ENCODE measurements at regions not wholly inside any gene's neighbourhood (a gene's known extent, or its start where the extent isn't known, plus 50 kb on each side); places are given as distances from the start of the nearest gene placed in this dataset.

GRCh38 chr5:124154714-124155113, 591.7 kb downstream of the ZNF608 start:
- H3K4me1 ChIP-seq (ENCODE audit: control insufficient read depth, insufficient read depth, low read length), result peaks cover 2% of the 10 kb centered on the region
- intact Hi-C loops (cut with DNase I), result no loop called here
- 42% methylated on average over 1 of the region's 1 CpG for WGBS
- no peaks in the 10 kb centered on the region for H3K27me3 ChIP-seq (ENCODE audit: control insufficient read depth, insufficient read depth)
- no peak for ATAC-seq
- H3K27ac ChIP-seq (ENCODE audit: low read length), result no peak overlapping the region
- no peak for DNase-seq
- H3K4me3 ChIP-seq (ENCODE audit: low read length), result no peak overlapping the region
- no peaks in the 10 kb centered on the region for H3K9me3 ChIP-seq (ENCODE audit: control insufficient read depth, low read length)

- DNase-seq, result no peak
- ATAC-seq, result no peak
- intact Hi-C loops (cut with DNase I), result no loop called here
These were observed 592.9 kb downstream of the ZNF608 start for GRCh38 chr5:124153588-124153987.

GRCh38 chr5:124148574-124148973, 597.9 kb downstream of the ZNF608 start:
- no peaks in the 10 kb centered on the region for H3K27me3 ChIP-seq (ENCODE audit: control insufficient read depth, insufficient read depth)
- DNase-seq (no peak), ATAC-seq (no peak)
- no peaks in the 10 kb centered on the region for H3K9me3 ChIP-seq (ENCODE audit: control insufficient read depth, low read length)
- 98% methylated on average over 2 of the region's 2 CpGs for WGBS
- intact Hi-C loops (cut with DNase I), result no loop called here
- H3K27ac ChIP-seq (ENCODE audit: low read length), result no peak overlapping the region
- no peak overlapping the region for H3K4me3 ChIP-seq (ENCODE audit: low read length)
- H3K4me1 ChIP-seq (ENCODE audit: control insufficient read depth, insufficient read depth, low read length), result no peaks in the 10 kb centered on the region

More at GRCh38 chr5:124153588-124153987, 592.9 kb downstream of the ZNF608 start:
- WGBS, result 86% methylated on average over 1 of the region's 1 CpG
- Histone ChIP-seq H3K27me3 (ENCODE audit: control insufficient read depth, insufficient read depth) (no peaks in the 10 kb centered on the region), H3K9me3 (ENCODE audit: control insufficient read depth, low read length) (no peaks in the 10 kb centered on the region), H3K27ac (ENCODE audit: low read length) (no peak overlapping the region), H3K4me3 (ENCODE audit: low read length) (no peak overlapping the region), H3K4me1 (ENCODE audit: control insufficient read depth, insufficient read depth, low read length) (peaks cover 2% of the 10 kb centered on the region)

GRCh38 chr5:124140060-124140459, 606.4 kb downstream of the ZNF608 start:
- intact Hi-C loops (cut with DNase I), result no loop called here
- ATAC-seq (peak in 1 of 2 donors; percentile 56), DNase-seq (no peak)
- Histone ChIP-seq H3K4me1 (ENCODE audit: control insufficient read depth, insufficient read depth, low read length) (peaks cover 4% of the 10 kb centered on the region), H3K27ac (ENCODE audit: low read length) (no peak overlapping the region), H3K4me3 (ENCODE audit: low read length) (no peak overlapping the region), H3K27me3 (ENCODE audit: control insufficient read depth, insufficient read depth) (no peaks in the 10 kb centered on the region), H3K9me3 (ENCODE audit: control insufficient read depth, low read length) (no peaks in the 10 kb centered on the region)

GRCh38 chr5:124139477-124139876, 607.0 kb downstream of the ZNF608 start:
- intact Hi-C loops (cut with DNase I), result no loop called here
- Histone ChIP-seq H3K27me3 (ENCODE audit: control insufficient read depth, insufficient read depth) (no peaks in the 10 kb centered on the region), H3K4me3 (ENCODE audit: low read length) (no peak overlapping the region), H3K27ac (ENCODE audit: low read length) (no peak overlapping the region), H3K9me3 (ENCODE audit: control insufficient read depth, low read length) (no peaks in the 10 kb centered on the region), H3K4me1 (ENCODE audit: control insufficient read depth, insufficient read depth, low read length) (peaks cover 4% of the 10 kb centered on the region)
- peak; percentile 64 to 84 for ATAC-seq
- no peak for DNase-seq

- ATAC-seq, result no peak
- no peak for DNase-seq
- Histone ChIP-seq H3K4me3 (ENCODE audit: low read length) (no peak overlapping the region), H3K27ac (ENCODE audit: low read length) (no peak overlapping the region), H3K27me3 (ENCODE audit: control insufficient read depth, insufficient read depth) (no peaks in the 10 kb centered on the region), H3K4me1 (ENCODE audit: control insufficient read depth, insufficient read depth, low read length) (peaks cover 4% of the 10 kb centered on the region), H3K9me3 (ENCODE audit: control insufficient read depth, low read length) (no peaks in the 10 kb centered on the region)
- intact Hi-C loops (cut with DNase I), result no loop called here
- 58% methylated on average over 2 of the region's 2 CpGs for WGBS
These were observed 609.8 kb downstream of the ZNF608 start for GRCh38 chr5:124136609-124137008.

GRCh38 chr5:124134941-124135340, 611.5 kb downstream of the ZNF608 start:
- no peak for ATAC-seq
- DNase-seq, result no peak
- Histone ChIP-seq H3K27ac (ENCODE audit: low read length) (no peak overlapping the region), H3K4me3 (ENCODE audit: low read length) (no peak overlapping the region), H3K27me3 (ENCODE audit: control insufficient read depth, insufficient read depth) (no peaks in the 10 kb centered on the region), H3K4me1 (ENCODE audit: control insufficient read depth, insufficient read depth, low read length) (peaks cover 3% of the 10 kb centered on the region), H3K9me3 (ENCODE audit: control insufficient read depth, low read length) (no peaks in the 10 kb centered on the region)
- intact Hi-C loops (cut with DNase I), result no loop called here
- 34% methylated on average over 2 of the region's 2 CpGs for WGBS

- ATAC-seq, result no peak
- no peak overlapping the region for H3K27ac ChIP-seq (ENCODE audit: low read length)
- H3K9me3 ChIP-seq (ENCODE audit: control insufficient read depth, low read length), result no peaks in the 10 kb centered on the region
- H3K4me3 ChIP-seq (ENCODE audit: low read length), result no peak overlapping the region
- DNase-seq, result no peak
- H3K27me3 ChIP-seq (ENCODE audit: control insufficient read depth, insufficient read depth), result no peaks in the 10 kb centered on the region
- H3K4me1 ChIP-seq (ENCODE audit: control insufficient read depth, insufficient read depth, low read length), result no peaks in the 10 kb centered on the region
- 100% methylated on average over 1 of the region's 1 CpG for WGBS
- intact Hi-C loops (cut with DNase I), result no loop called here
These were observed 613.0 kb downstream of the ZNF608 start for GRCh38 chr5:124133406-124133805.

- no peak overlapping the region for H3K4me3 ChIP-seq (ENCODE audit: low read length)
- H3K27me3 ChIP-seq (ENCODE audit: control insufficient read depth, insufficient read depth), result no peaks in the 10 kb centered on the region
- H3K27ac ChIP-seq (ENCODE audit: low read length), result no peak overlapping the region
- intact Hi-C loops (cut with DNase I), result no loop called here
- no peaks in the 10 kb centered on the region for H3K9me3 ChIP-seq (ENCODE audit: control insufficient read depth, low read length)
- no peak for DNase-seq
- H3K4me1 ChIP-seq (ENCODE audit: control insufficient read depth, insufficient read depth, low read length), result no peaks in the 10 kb centered on the region
- ATAC-seq, result no peak
These were observed 613.6 kb downstream of the ZNF608 start for GRCh38 chr5:124132843-124133242.

- H3K27me3 ChIP-seq (ENCODE audit: control insufficient read depth, insufficient read depth), result no peaks in the 10 kb centered on the region
- 90% methylated on average over 2 of the region's 2 CpGs for WGBS
- no peaks in the 10 kb centered on the region for H3K4me1 ChIP-seq (ENCODE audit: control insufficient read depth, insufficient read depth, low read length)
- no peaks in the 10 kb centered on the region for H3K9me3 ChIP-seq (ENCODE audit: control insufficient read depth, low read length)
- intact Hi-C loops (cut with DNase I), result no loop called here
- DNase-seq (no peak), ATAC-seq (no peak)
- H3K4me3 ChIP-seq (ENCODE audit: low read length), result no peak overlapping the region
- no peak overlapping the region for H3K27ac ChIP-seq (ENCODE audit: low read length)
These were observed 615.0 kb downstream of the ZNF608 start for GRCh38 chr5:124131466-124131865.

- DNase-seq (peak in 1 of 3 donors; percentile 21), ATAC-seq (peak in 1 of 2 donors; percentile 41)
- no peaks in the 10 kb centered on the region for H3K27me3 ChIP-seq (ENCODE audit: control insufficient read depth, insufficient read depth)
- H3K4me1 ChIP-seq (ENCODE audit: control insufficient read depth, insufficient read depth, low read length), result no peaks in the 10 kb centered on the region
- whole genome bisulfite sequencing, result 60% methylated on average over 6 of the region's 6 CpGs
- intact Hi-C loops (cut with DNase I), result no loop called here
- no peak overlapping the region for H3K27ac ChIP-seq (ENCODE audit: low read length)
- no peak overlapping the region for H3K4me3 ChIP-seq (ENCODE audit: low read length)
- no peaks in the 10 kb centered on the region for H3K9me3 ChIP-seq (ENCODE audit: control insufficient read depth, low read length)
These were observed 615.6 kb downstream of the ZNF608 start for GRCh38 chr5:124130816-124131215.

- DNase-seq, result no peak
- Histone ChIP-seq H3K27ac (ENCODE audit: low read length) (no peak overlapping the region), H3K4me1 (ENCODE audit: control insufficient read depth, insufficient read depth, low read length) (peaks cover 2% of the 10 kb centered on the region), H3K9me3 (ENCODE audit: control insufficient read depth, low read length) (no peaks in the 10 kb centered on the region), H3K27me3 (ENCODE audit: control insufficient read depth, insufficient read depth) (no peaks in the 10 kb centered on the region), H3K4me3 (ENCODE audit: low read length) (no peak overlapping the region)
- no peak for ATAC-seq
- intact Hi-C loops (cut with DNase I), result no loop called here
- 96% methylated on average over 3 of the region's 3 CpGs for WGBS
These were observed 616.9 kb downstream of the CSNK1G3 start for GRCh38 chr5:124128867-124129266.

Measured in right cardiac atrium (tissue), 5 donors.